H1 (cell line): ENCODE measurements at regions not wholly inside any gene's neighbourhood (a gene's known extent, or its start where the extent isn't known, plus 50 kb on each side); places are given as distances from the start of the nearest gene placed in this dataset.

Experiments used
- CTCF ChIA-PET: fragments of 300-600 bp; sonication (Branson Sonifier 250); formaldehyde crosslinking; loops from one replicate; lab custom pipeline; 2021; ENCODE audit not compliant: partially characterized antibody; lab: Charles Lee
- POLR2A ChIA-PET: fragments of 300-600 bp; sonication (Branson Sonifier 250); formaldehyde crosslinking; loops from one replicate; lab custom pipeline; 2021; ENCODE audit warnings: inconsistent platforms; ENCODE audit not compliant: partially characterized antibody; lab: Charles Lee
- DNase-seq, 2 experiments: peaks; one replicate each; pipeline versions ENCODE4 v3.0.0 to v3.0.0-alpha.2; 2010 to 2022; ENCODE audit warnings: low spot score in 2 of 2, low read depth in 1 of 2, mixed read lengths in 1 of 2
- FAIRE-seq: peaks from 2 replicates; lab custom pipeline; 2011; peaks lifted over from hg19 to GRCh38; lab: Jason Lieb, UNC
- H2AFZ ChIP-seq: 2 replicates; pipeline ENCODE4 v1.8.1; 2012; ENCODE audit warnings: low read length, inconsistent platforms
- H2AK5ac ChIP-seq: 2 replicates; pipeline ENCODE4 v1.6.1; 2013; ENCODE audit warnings: low read depth, low read length
- H2BK120ac ChIP-seq: replicated peaks from 2 replicates; pipeline ENCODE3; 2013; ENCODE audit warnings: low read depth, low read length, inconsistent platforms
- H2BK12ac ChIP-seq: 2 replicates; pipeline ENCODE4 v1.6.1; 2013; ENCODE audit warnings: low read depth, low read length
- H2BK15ac ChIP-seq: 2 replicates; pipeline ENCODE4 v1.6.1; 2013; ENCODE audit warnings: low read length
- H2BK20ac ChIP-seq: 2 replicates; pipeline ENCODE4 v1.6.1; 2013; ENCODE audit warnings: low read length
- H2BK5ac ChIP-seq: 2 replicates; pipeline ENCODE4 v1.6.1; 2013; ENCODE audit warnings: low read depth, low read length
- H3K14ac ChIP-seq: 2 replicates; pipeline ENCODE4 v1.6.1; 2013; ENCODE audit warnings: inconsistent platforms; ENCODE audit not compliant: insufficient read length
- H3K18ac ChIP-seq: 2 replicates; pipeline ENCODE4 v1.6.1; 2013; ENCODE audit warnings: low read length; ENCODE audit errors: extremely low read depth
- H3K23ac ChIP-seq: 2 replicates; pipeline ENCODE4 v1.6.1; 2013; ENCODE audit warnings: inconsistent platforms; ENCODE audit not compliant: insufficient read length
- H3K23me2 ChIP-seq: 2 replicates; pipeline ENCODE4 v1.6.1; 2013; ENCODE audit warnings: low read depth, low read length
- H3K27ac ChIP-seq: 2 replicates; pipeline ENCODE4 v1.6.1; 2011; ENCODE audit warnings: low read depth, low read length, inconsistent platforms
- H3K27me3 ChIP-seq, 4 experiments: replicated peaks in 1 of 4; 1 replicate in 1 of 4; 2 replicates in 3 of 4; pipeline versions ENCODE4 v1.6.1 to v1.8.1; 2011 to 2013; ENCODE audit warnings: low read length in 3 of 4, mild to moderate bottlenecking in 3 of 4, inconsistent platforms in 2 of 4, mixed read lengths in 2 of 4, moderate library complexity in 1 of 4; ENCODE audit not compliant: control insufficient read depth in 3 of 4, insufficient read depth in 3 of 4; ENCODE audit errors: extremely low read depth in 1 of 4
- H3K36me3 ChIP-seq, 4 experiments: 2 replicates each; pipeline versions ENCODE4 v1.6.1 to v1.8.1; 2011 to 2013; ENCODE audit warnings: mild to moderate bottlenecking in 4 of 4, low read length in 3 of 4, moderate library complexity in 2 of 4, control low read depth in 1 of 4, inconsistent platforms in 1 of 4; ENCODE audit not compliant: insufficient read depth in 4 of 4, control insufficient read depth in 2 of 4
- H3K4ac ChIP-seq: replicated peaks from 2 replicates; pipeline ENCODE3; 2013; ENCODE audit warnings: low read length, low read depth, mixed read lengths, inconsistent platforms; ENCODE audit not compliant: insufficient read length
- H3K4me1 ChIP-seq, 4 experiments: replicated peaks in 1 of 4; 1 replicate in 1 of 4; 2 replicates in 3 of 4; pipeline versions ENCODE4 v1.6.1 to v1.8.1; 2011 to 2013; ENCODE audit warnings: low read length in 3 of 4, inconsistent platforms in 2 of 4, mixed read lengths in 1 of 4; ENCODE audit not compliant: insufficient read depth in 4 of 4, control insufficient read depth in 3 of 4
- H3K4me2 ChIP-seq, 2 experiments: 2 replicates each; pipeline versions ENCODE4 v1.6.1 to v1.8.1; 2011 to 2013; ENCODE audit warnings: low read depth in 2 of 2, low read length in 2 of 2, control low read depth in 1 of 2, inconsistent platforms in 1 of 2, mild to moderate bottlenecking in 1 of 2; ENCODE audit not compliant: insufficient read depth in 1 of 2
- H3K4me3 ChIP-seq, 4 experiments: fragments of 200-600, 300-600 bp in 1 of 4; sonication (generic), shearing (Covaris generic), sonication (Bioruptor Twin) in 1 of 4; 2 replicates each; pipeline versions ENCODE4 v1.5.1 to v1.8.1; 2011 to 2016; ENCODE audit warnings: low read length in 4 of 4, low read depth in 3 of 4, control low read depth in 2 of 4, inconsistent platforms in 2 of 4, mild to moderate bottlenecking in 2 of 4, mixed read lengths in 1 of 4, moderate library complexity in 1 of 4; ENCODE audit not compliant: insufficient read depth in 2 of 4; ENCODE audit errors: extremely low read depth in 1 of 4
- H3K56ac ChIP-seq: replicated peaks from 2 replicates; pipeline ENCODE3; 2013; ENCODE audit warnings: low read depth, mild to moderate bottlenecking, mixed read lengths, low read length, inconsistent platforms; ENCODE audit not compliant: insufficient read length
- H3K79me1 ChIP-seq: 2 replicates; pipeline ENCODE4 v1.6.1; 2013; ENCODE audit warnings: low read depth, low read length, control low read depth
- H3K79me2 ChIP-seq, 2 experiments: 2 replicates each; pipeline versions ENCODE4 v1.6.1 to v1.8.1; 2012 to 2013; ENCODE audit warnings: low read length in 2 of 2, mild to moderate bottlenecking in 2 of 2, inconsistent platforms in 1 of 2; ENCODE audit not compliant: insufficient read depth in 2 of 2, control insufficient read depth in 1 of 2
- H3K9ac ChIP-seq, 4 experiments: replicated peaks in 1 of 4; 1 replicate in 1 of 4; 2 replicates in 3 of 4; pipeline versions ENCODE4 v1.6.1 to v1.8.1; 2011 to 2013; ENCODE audit warnings: low read depth in 3 of 4, low read length in 3 of 4, control low read depth in 2 of 4, mild to moderate bottlenecking in 2 of 4, moderate library complexity in 2 of 4, inconsistent platforms in 1 of 4; ENCODE audit errors: extremely low read depth in 1 of 4
- H3K9me3 ChIP-seq, 2 experiments: 2 replicates each; pipeline versions ENCODE4 v1.6.1 to v1.8.1; 2012 to 2013; ENCODE audit warnings: mild to moderate bottlenecking in 2 of 2, moderate library complexity in 2 of 2, control low read depth in 1 of 2, inconsistent platforms in 1 of 2, low read depth in 1 of 2, low read length in 1 of 2, mixed read lengths in 1 of 2; ENCODE audit not compliant: insufficient read depth in 2 of 2
- H4K20me1 ChIP-seq, 2 experiments: replicated peaks in 1 of 2; 2 replicates each; pipeline versions ENCODE3 to v1.8.1; 2011 to 2013; ENCODE audit warnings: inconsistent platforms in 2 of 2, low read length in 2 of 2, mild to moderate bottlenecking in 1 of 2; ENCODE audit not compliant: insufficient read depth in 2 of 2, control insufficient read depth in 1 of 2
- H4K5ac ChIP-seq: 2 replicates; pipeline ENCODE4 v1.6.1; 2013; ENCODE audit warnings: low read length, low read depth, mixed read lengths, inconsistent platforms; ENCODE audit not compliant: insufficient read length
- H4K8ac ChIP-seq: 2 replicates; pipeline ENCODE4 v1.8.0; 2013; ENCODE audit warnings: mild to moderate bottlenecking, moderate library complexity, low read length, inconsistent platforms; ENCODE audit not compliant: insufficient read depth; ENCODE audit errors: extremely low read depth
- H4K91ac ChIP-seq: replicated peaks from 2 replicates; pipeline ENCODE3; 2013; ENCODE audit warnings: low read length, mixed read lengths, inconsistent platforms; ENCODE audit not compliant: insufficient read length
- ATF2 ChIP-seq: IDR thresholded peaks from 2 replicates; pipeline ENCODE4 v1.6.1; 2012; ENCODE audit warnings: low read length, inconsistent platforms
- CREB1 ChIP-seq: IDR thresholded peaks from 2 replicates; pipeline ENCODE4 v1.6.1; 2012; ENCODE audit warnings: inconsistent platforms
- NRF1 ChIP-seq: IDR thresholded peaks from 2 replicates; pipeline ENCODE4 v1.6.1; 2011; ENCODE audit warnings: mild to moderate bottlenecking, low read depth, low read length, improper control_type of control experiment
- RBBP5 ChIP-seq: IDR thresholded peaks from 2 replicates; pipeline ENCODE4 v1.7.1; 2012; ENCODE audit warnings: low read depth, mild to moderate bottlenecking, inconsistent platforms, low read length, moderate library complexity, borderline replicate concordance
- SIX5 ChIP-seq: IDR thresholded peaks from 2 replicates; pipeline ENCODE4 v1.6.1; 2011; ENCODE audit warnings: mild to moderate bottlenecking, low read depth, low read length
- SP2 ChIP-seq: IDR thresholded peaks from 2 replicates; pipeline ENCODE4 v1.6.1; 2012; ENCODE audit warnings: mild to moderate bottlenecking, low read length, inconsistent platforms
- USF2 ChIP-seq: IDR thresholded peaks from 2 replicates; pipeline ENCODE4 v1.6.1; 2011; ENCODE audit warnings: low read length, improper control_type of control experiment
- WGBS, 2 experiments: shearing (Covaris generic) in 1 of 2; methylation state at CpG; one replicate each; pipeline versions ENCODE4 v1.1.6 to v1.1.7; 2013 to 2015; ENCODE audit warnings: low lambda C conversion rate in 2 of 2, mixed read lengths in 2 of 2, inconsistent platforms in 1 of 2, low coverage in 1 of 2, missing lambda C conversion rate in 1 of 2; ENCODE audit not compliant: insufficient replicate concordance in 2 of 2, insufficient coverage in 1 of 2, insufficient read length in 1 of 2; ENCODE audit errors: extremely low coverage in 1 of 2, missing lambda C conversion rate in 1 of 2; 5-methylcytosine and 5-hydroxymethylcytosine counted together
- TF ChIP-seq, protein P1 (sequence below), 3 experiments: IDR thresholded peaks; 1 replicate in 2 of 3; 2 replicates in 1 of 3; pipeline versions ENCODE4 v1.5.1 to v1.6.1; 2011; ENCODE audit warnings: low read length in 3 of 3, mild to moderate bottlenecking in 3 of 3, inconsistent platforms in 2 of 3, low read depth in 1 of 3, moderate library complexity in 1 of 3; ENCODE audit not compliant: insufficient read depth in 1 of 3; ENCODE audit errors: control extremely low read depth in 1 of 3

GRCh38 chr20:16132036-16132798, 441.0 kb downstream of the KIF16B start:
- H3K14ac ChIP-seq = no peak overlapping the region
- no peak overlapping the region for H4K5ac ChIP-seq
- no peak overlapping the region for H2BK20ac ChIP-seq
- H2BK15ac ChIP-seq = no peak overlapping the region
- no peaks in the 10 kb centered on the region for H3K4me1 ChIP-seq
- H3K9me3 ChIP-seq = no peaks in the 10 kb centered on the region
- H3K4me2 ChIP-seq = no peak overlapping the region
- no peak overlapping the region for H2BK5ac ChIP-seq
- ChIA-PET POLR2A (no interaction called here), CTCF (no interaction called here)
- H2BK12ac ChIP-seq = no peak overlapping the region
- no peak overlapping the region for H2AFZ ChIP-seq
- DNase-seq (no peak), FAIRE-seq (no peak)
- no peaks in the 10 kb centered on the region for H3K79me1 ChIP-seq
- TF ChIP-seq, protein P1, sequence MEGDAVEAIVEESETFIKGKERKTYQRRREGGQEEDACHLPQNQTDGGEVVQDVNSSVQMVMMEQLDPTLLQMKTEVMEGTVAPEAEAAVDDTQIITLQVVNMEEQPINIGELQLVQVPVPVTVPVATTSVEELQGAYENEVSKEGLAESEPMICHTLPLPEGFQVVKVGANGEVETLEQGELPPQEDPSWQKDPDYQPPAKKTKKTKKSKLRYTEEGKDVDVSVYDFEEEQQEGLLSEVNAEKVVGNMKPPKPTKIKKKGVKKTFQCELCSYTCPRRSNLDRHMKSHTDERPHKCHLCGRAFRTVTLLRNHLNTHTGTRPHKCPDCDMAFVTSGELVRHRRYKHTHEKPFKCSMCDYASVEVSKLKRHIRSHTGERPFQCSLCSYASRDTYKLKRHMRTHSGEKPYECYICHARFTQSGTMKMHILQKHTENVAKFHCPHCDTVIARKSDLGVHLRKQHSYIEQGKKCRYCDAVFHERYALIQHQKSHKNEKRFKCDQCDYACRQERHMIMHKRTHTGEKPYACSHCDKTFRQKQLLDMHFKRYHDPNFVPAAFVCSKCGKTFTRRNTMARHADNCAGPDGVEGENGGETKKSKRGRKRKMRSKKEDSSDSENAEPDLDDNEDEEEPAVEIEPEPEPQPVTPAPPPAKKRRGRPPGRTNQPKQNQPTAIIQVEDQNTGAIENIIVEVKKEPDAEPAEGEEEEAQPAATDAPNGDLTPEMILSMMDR (IDR thresholded peaks at IDR 0.05; ENCODE audit: control extremely low read depth in 1 of 3, insufficient read depth in 1 of 3, low read depth in 1 of 3, low read length in 3 of 3) = no peak
- TF ChIP-seq NRF1 (no peak), SIX5 (no peak), RBBP5 (no peak), CREB1 (no peak), SP2 (no peak), USF2 (no peak), ATF2 (no peak)
- H3K27me3 ChIP-seq = no peaks in the 10 kb centered on the region
- no peak overlapping the region for H3K23ac ChIP-seq
- H3K36me3 ChIP-seq = no peaks in the 10 kb centered on the region
- H4K8ac ChIP-seq = no peak overlapping the region
- H4K20me1 ChIP-seq = no peaks in the 10 kb centered on the region
- no peaks in the 10 kb centered on the region; the same call in 1 of the 2 replicates for H3K23me2 ChIP-seq
- H3K9ac ChIP-seq = no peak overlapping the region
- H2BK120ac ChIP-seq = no peak overlapping the region
- H3K56ac ChIP-seq = no peak overlapping the region
- H3K18ac ChIP-seq = no peak overlapping the region
- no peak overlapping the region for H2AK5ac ChIP-seq
- no peak overlapping the region for H3K27ac ChIP-seq
- H4K91ac ChIP-seq = no peak overlapping the region
- no peak overlapping the region for H3K4me3 ChIP-seq
- H3K79me2 ChIP-seq = no peaks in the 10 kb centered on the region
- WGBS, 2 experiments = 94% methylated on average over 3 of the region's 3 CpGs; no CpG with 5 or more reads in 1 of the 2 experiments
- H3K4ac ChIP-seq = no peak overlapping the region
